ENCODE measurements at regions not wholly inside any gene's neighbourhood (a gene's known extent, or its start where the extent isn't known, plus 50 kb on each side); places are given as distances from the start of the nearest gene placed in this dataset.

DNA sequence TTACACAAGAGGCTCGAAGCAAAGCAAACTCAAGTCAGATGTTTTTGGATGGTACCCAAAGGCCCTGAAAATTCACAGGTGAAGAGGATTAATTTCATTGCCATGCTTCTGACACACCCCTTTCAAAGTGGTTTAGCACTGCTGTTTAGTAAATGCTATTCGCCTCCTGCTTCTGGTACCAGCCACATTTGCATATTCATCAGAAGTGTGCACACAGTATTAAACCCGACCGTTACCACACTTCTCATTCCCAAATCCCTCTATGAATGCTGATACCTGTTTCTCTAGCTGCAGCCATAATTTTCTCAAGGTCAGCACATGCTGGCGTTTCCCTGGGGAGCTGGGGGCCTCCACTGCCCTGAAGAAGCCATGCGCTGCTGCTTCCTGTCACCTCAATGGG, 179.8 kb upstream of the DAB1 start:
- ChIA-PET POLR2A (ENCODE audit: unreplicated experiment) (no interaction called here), CTCF (no interaction called here)
- no peak overlapping the region for H3K27ac ChIP-seq
- H3F3A ChIP-seq (ENCODE audit: insufficient read depth, low read depth), result no peaks in the 10 kb centered on the region
- no peaks in the 10 kb centered on the region for H4K20me1 ChIP-seq (ENCODE audit: insufficient read depth)
- intact Hi-C loops (cut with micrococcal nuclease; ENCODE audit: unreplicated experiment), result no loop called here
- no peak for DNase-seq
- no peak overlapping the region for H2AFZ ChIP-seq
- H3K27me3 ChIP-seq (ENCODE audit: insufficient read depth, low read depth), result peaks cover 31% of the 10 kb centered on the region
- H3K4me2 ChIP-seq, result no peak overlapping the region
- H3K9me3 ChIP-seq (ENCODE audit: insufficient read depth, low read depth), result no peaks in the 10 kb centered on the region
- no peaks in the 10 kb centered on the region for H3K79me2 ChIP-seq (ENCODE audit: low read depth)
- no TSS peak for BruUV-seq (replicated peaks)
- TF ChIP-seq EZH2 (IDR thresholded peaks at IDR 0.05; ENCODE audit: low read depth), result no peak
- TF ChIP-seq, protein P1, sequence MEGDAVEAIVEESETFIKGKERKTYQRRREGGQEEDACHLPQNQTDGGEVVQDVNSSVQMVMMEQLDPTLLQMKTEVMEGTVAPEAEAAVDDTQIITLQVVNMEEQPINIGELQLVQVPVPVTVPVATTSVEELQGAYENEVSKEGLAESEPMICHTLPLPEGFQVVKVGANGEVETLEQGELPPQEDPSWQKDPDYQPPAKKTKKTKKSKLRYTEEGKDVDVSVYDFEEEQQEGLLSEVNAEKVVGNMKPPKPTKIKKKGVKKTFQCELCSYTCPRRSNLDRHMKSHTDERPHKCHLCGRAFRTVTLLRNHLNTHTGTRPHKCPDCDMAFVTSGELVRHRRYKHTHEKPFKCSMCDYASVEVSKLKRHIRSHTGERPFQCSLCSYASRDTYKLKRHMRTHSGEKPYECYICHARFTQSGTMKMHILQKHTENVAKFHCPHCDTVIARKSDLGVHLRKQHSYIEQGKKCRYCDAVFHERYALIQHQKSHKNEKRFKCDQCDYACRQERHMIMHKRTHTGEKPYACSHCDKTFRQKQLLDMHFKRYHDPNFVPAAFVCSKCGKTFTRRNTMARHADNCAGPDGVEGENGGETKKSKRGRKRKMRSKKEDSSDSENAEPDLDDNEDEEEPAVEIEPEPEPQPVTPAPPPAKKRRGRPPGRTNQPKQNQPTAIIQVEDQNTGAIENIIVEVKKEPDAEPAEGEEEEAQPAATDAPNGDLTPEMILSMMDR (conservative IDR thresholded peaks at IDR 0.05), result no peak
- H3K36me3 ChIP-seq (ENCODE audit: low read depth), result no peaks in the 10 kb centered on the region
- H3K4me3 ChIP-seq, result no peak overlapping the region
- no peaks in the 10 kb centered on the region for H3K4me1 ChIP-seq (replicated peaks; ENCODE audit: insufficient read depth)
- no peaks in the 10 kb centered on the region for H3K9me2 ChIP-seq (ENCODE audit: insufficient read depth)

DNA sequence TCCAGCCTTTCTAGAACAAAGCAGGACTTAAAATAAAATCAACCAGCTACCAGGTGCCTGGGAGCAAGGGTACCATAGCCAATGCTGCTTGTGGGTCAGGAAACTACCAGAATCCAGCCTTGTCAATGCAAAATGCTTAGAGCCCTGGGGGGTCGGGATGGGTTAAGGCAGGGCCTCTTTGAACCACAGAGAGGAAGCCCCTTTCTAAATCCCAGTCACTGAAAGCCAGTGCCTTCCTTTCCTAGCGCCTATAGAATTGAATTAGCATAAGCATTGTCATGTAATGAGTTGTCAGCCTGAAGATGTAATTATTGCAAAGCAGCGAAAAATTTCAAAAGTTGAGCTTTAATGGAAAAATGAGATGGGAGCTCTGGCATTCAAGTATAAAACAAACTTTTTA, 176.6 kb upstream of the DAB1 start:
- H3F3A ChIP-seq (ENCODE audit: insufficient read depth, low read depth), result no peaks in the 10 kb centered on the region
- no peak for TF ChIP-seq EZH2 (IDR thresholded peaks at IDR 0.05; ENCODE audit: low read depth)
- TF ChIP-seq, protein P1 (conservative IDR thresholded peaks at IDR 0.05), result no peak
- no peaks in the 10 kb centered on the region for H3K4me1 ChIP-seq (replicated peaks; ENCODE audit: insufficient read depth)
- H3K9me3 ChIP-seq (ENCODE audit: insufficient read depth, low read depth), result no peaks in the 10 kb centered on the region
- ChIA-PET POLR2A (ENCODE audit: unreplicated experiment) (no interaction called here), CTCF (no interaction called here)
- BruUV-seq (replicated peaks), result no TSS peak
- no peaks in the 10 kb centered on the region for H3K79me2 ChIP-seq (ENCODE audit: low read depth)
- no peak overlapping the region for H3K4me3 ChIP-seq
- H4K20me1 ChIP-seq (ENCODE audit: insufficient read depth), result no peaks in the 10 kb centered on the region
- no peak overlapping the region for H2AFZ ChIP-seq
- intact Hi-C loops (cut with micrococcal nuclease; ENCODE audit: unreplicated experiment), result no loop called here
- H3K27ac ChIP-seq, result no peak overlapping the region
- peaks cover 27% of the 10 kb centered on the region for H3K27me3 ChIP-seq (ENCODE audit: insufficient read depth, low read depth)
- no peak for DNase-seq
- H3K4me2 ChIP-seq, result no peak overlapping the region
- no peaks in the 10 kb centered on the region for H3K9me2 ChIP-seq (ENCODE audit: insufficient read depth)
- no peaks in the 10 kb centered on the region for H3K36me3 ChIP-seq (ENCODE audit: low read depth)

DNA sequence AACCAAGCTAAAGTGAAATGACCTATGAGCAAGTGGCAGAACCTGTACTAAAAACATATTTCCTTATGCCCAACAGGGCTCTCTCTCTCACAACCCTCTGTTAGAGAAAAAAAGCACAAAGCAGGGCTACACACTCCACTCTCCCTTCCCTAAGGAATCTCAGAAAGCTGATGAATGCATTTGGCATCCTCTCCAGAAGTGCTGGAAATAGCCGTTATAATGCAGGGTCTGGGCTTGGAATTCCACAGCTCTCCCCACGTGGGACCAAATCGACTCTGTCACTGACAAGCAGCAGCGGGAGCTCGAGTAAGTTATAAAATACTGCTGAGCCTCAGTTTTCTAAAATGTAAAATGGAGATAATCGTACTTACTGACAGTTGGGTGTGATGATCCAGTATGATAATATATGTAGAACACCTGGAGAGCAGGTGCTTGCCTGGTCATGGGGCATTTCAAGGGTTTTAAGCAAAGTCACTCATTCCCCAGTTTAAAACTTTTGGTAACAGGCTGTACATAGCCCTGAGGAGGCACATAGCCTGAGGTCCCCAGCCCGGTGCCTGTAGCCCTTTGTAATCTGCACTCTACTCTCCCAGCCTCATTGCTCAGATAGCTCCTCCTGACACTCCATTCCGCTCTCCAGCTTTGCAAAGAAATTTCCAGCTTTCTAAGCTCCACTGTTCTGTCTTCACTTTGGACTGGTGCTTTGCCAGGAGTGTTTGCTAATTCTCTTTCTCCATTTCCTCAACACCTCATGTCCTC, 175.6 kb upstream of the DAB1 start:
- H3K9me2 ChIP-seq (ENCODE audit: insufficient read depth), result no peaks in the 10 kb centered on the region
- no peak overlapping the region for H3K27ac ChIP-seq
- TF ChIP-seq, protein P1 (conservative IDR thresholded peaks at IDR 0.05), result no peak
- TF ChIP-seq EZH2 (IDR thresholded peaks at IDR 0.05; ENCODE audit: low read depth), result no peak
- H3K4me1 ChIP-seq (replicated peaks; ENCODE audit: insufficient read depth), result no peaks in the 10 kb centered on the region
- no peak for DNase-seq
- intact Hi-C loops (cut with micrococcal nuclease; ENCODE audit: unreplicated experiment), result no loop called here
- no peaks in the 10 kb centered on the region for H3F3A ChIP-seq (ENCODE audit: insufficient read depth, low read depth)
- no peak overlapping the region for H3K4me3 ChIP-seq
- no peaks in the 10 kb centered on the region for H3K9me3 ChIP-seq (ENCODE audit: insufficient read depth, low read depth)
- BruUV-seq (replicated peaks), result no TSS peak
- H2AFZ ChIP-seq, result no peak overlapping the region
- no peaks in the 10 kb centered on the region for H4K20me1 ChIP-seq (ENCODE audit: insufficient read depth)
- H3K79me2 ChIP-seq (ENCODE audit: low read depth), result no peaks in the 10 kb centered on the region
- ChIA-PET CTCF (no interaction called here), POLR2A (ENCODE audit: unreplicated experiment) (interaction anchor here (0.5 kb wide), 1 partner anchor 30 kb away, joined by 8 read pairs; no protein-coding TSS in a partner anchor)
- peaks cover 20% of the 10 kb centered on the region for H3K27me3 ChIP-seq (ENCODE audit: insufficient read depth, low read depth)
- H3K4me2 ChIP-seq, result no peak overlapping the region
- H3K36me3 ChIP-seq (ENCODE audit: low read depth), result no peaks in the 10 kb centered on the region

Data from PC-9 (cell line).